GM20000 (cell line): ENCODE measurements at regions not wholly inside any gene's neighbourhood (a gene's known extent, or its start where the extent isn't known, plus 50 kb on each side); places are given as distances from the start of the nearest gene placed in this dataset.

Source experiments
- DNase-seq: peaks from one replicate; pipeline ENCODE4 v3.0.0; 2012; ENCODE audit warnings: low spot score
- TF ChIP-seq, protein P1 (sequence below): IDR thresholded peaks from 2 replicates; pipeline ENCODE4 v1.5.1; 2012; ENCODE audit warnings: mild to moderate bottlenecking, control low read depth; ENCODE audit errors: extremely low read depth, missing control alignments

GRCh38 chr12:127655691-127656090 lies 611.3 kb upstream of the TMEM132C start:
- no peak for DNase-seq
- TF ChIP-seq, protein P1, sequence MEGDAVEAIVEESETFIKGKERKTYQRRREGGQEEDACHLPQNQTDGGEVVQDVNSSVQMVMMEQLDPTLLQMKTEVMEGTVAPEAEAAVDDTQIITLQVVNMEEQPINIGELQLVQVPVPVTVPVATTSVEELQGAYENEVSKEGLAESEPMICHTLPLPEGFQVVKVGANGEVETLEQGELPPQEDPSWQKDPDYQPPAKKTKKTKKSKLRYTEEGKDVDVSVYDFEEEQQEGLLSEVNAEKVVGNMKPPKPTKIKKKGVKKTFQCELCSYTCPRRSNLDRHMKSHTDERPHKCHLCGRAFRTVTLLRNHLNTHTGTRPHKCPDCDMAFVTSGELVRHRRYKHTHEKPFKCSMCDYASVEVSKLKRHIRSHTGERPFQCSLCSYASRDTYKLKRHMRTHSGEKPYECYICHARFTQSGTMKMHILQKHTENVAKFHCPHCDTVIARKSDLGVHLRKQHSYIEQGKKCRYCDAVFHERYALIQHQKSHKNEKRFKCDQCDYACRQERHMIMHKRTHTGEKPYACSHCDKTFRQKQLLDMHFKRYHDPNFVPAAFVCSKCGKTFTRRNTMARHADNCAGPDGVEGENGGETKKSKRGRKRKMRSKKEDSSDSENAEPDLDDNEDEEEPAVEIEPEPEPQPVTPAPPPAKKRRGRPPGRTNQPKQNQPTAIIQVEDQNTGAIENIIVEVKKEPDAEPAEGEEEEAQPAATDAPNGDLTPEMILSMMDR: no peak

DNA sequence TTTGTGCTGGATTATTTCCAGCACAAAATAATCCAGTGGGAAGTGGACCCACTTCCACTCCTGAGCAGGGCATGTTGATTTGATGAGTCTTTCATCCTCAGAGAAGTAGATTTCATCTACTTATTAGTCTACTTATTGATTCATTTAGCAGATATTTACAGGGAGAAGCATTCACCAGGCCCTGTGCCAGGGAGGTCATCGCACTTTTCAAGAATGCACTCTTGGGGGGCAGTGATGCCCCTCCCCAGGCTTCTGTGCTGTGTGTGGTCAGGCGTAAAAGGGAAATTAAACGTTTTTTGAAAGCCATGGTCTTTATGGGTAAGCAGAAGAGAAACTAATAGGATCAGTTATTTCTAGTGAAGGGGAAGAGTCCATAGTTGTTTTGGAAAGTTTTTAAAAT lies 610.7 kb upstream of the TMEM132C start:
- DNase-seq: no peak
- TF ChIP-seq, protein P1: no peak

- TF ChIP-seq, protein P1: no peak
- DNase-seq: no peak
Observed at GRCh38 chr12:127657036-127657435, 609.9 kb upstream of the TMEM132C start.

GRCh38 chr12:127660961-127661360 lies 606.0 kb upstream of the TMEM132C start:
- no peak for DNase-seq
- TF ChIP-seq, protein P1: no peak

GRCh38 chr12:127663716-127664115 lies 603.3 kb upstream of the TMEM132C start:
- no peak for DNase-seq
- TF ChIP-seq, protein P1: no peak

DNA sequence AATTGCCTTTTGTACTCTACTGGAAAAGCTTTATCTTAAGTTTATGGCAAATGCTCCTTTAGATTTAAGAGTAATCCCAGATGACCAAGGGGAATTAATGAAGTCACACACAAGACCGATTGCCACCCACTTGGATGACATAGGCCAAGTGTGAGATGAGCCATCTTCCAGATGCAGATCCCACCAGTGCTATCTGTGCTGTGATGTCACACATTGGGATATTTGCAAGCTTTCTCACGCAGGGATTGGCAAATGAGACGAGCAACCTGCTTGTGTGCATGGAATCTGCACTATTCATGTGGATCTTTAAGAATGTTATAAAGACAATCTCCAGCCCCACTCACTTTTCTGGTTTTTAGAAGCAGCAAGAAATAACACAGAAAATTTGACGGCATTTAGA lies 602.1 kb upstream of the TMEM132C start:
- no peak for DNase-seq
- TF ChIP-seq, protein P1: no peak

DNA sequence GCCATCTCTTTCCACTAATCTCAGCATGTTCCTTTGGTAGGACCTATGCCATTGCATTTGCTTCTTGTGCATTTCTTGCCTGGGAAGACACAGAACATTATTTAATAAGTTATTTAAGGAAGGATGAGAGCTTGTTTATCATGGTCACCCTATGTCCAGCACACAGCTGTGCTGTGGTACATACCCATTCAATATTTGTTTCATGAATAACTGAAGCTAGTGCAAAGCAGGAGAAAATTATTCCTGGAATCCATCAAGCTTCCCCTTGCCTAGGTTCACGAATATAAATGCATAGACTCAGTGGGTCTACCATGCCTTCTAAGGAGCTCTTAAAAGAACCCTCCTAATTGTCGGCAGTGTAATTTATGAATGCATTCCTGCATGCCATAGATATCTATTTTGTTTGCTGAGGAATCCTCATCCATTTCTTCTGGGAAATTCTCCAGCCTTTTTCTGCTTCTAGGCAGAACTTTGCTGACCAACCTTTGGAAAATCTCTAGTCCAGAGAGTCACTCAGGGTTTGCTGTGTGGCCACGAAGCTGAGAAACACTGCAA lies 599.8 kb upstream of the TMEM132C start:
- DNase-seq: no peak
- TF ChIP-seq, protein P1: no peak

DNA sequence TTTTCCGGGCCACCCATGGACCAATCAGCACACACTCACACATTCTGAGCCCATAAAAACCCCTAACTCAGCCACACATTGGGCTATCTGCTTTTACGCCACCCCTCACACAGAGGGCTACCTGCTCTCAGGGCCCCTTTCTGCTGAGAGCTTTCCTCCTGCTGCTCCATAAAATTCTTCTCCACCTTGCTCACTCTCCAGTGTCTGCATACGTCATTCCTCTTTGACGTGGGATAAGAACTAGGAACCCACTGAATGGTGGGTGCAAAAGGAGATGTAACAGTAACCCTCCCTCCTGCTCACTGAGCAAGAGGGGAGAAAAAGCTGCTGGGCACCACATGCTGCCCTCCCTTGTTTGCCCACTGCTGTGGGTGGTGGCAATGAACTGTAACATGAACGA lies 596.7 kb upstream of the TMEM132C start:
- DNase-seq: no peak
- TF ChIP-seq, protein P1: no peak
